GM23338 (cell line): ENCODE measurements at regions not wholly inside any gene's neighbourhood (a gene's known extent, or its start where the extent isn't known, plus 50 kb on each side); places are given as distances from the start of the nearest gene placed in this dataset.

Experiments used
- ATAC-seq: fragments of 200-7000 bp; cut with Tn5 transposase; 3 replicates; pipeline ENCODE4 v1.9.1; 2020
- DNase-seq: peaks from one replicate; pipeline ENCODE4 v3.0.0-alpha.2; 2015; ENCODE audit warnings: low spot score
- H2AFZ ChIP-seq: fragments of 200-600 bp; sonication (generic); 2 replicates; pipeline ENCODE4 v1.8.0; 2016; ENCODE audit warnings: antibody characterized with exemption, mild to moderate bottlenecking, moderate library complexity
- H3F3A ChIP-seq: fragments of 200-600 bp; sonication (generic); replicated peaks from 2 replicates; pipeline ENCODE4 v1.8.0; 2017; ENCODE audit warnings: antibody characterized with exemption, mixed run types, low read depth
- H3K27ac ChIP-seq: fragments of 200-600 bp; sonication (generic); 2 replicates; pipeline ENCODE4 v1.6.1; 2016; ENCODE audit warnings: low read depth
- H3K27me3 ChIP-seq: fragments of 200-600 bp; sonication (generic); 2 replicates; pipeline ENCODE4 v1.8.0; 2016; ENCODE audit warnings: mild to moderate bottlenecking, mixed run types, moderate library complexity; ENCODE audit not compliant: insufficient read depth
- H3K36me3 ChIP-seq: fragments of 200-600 bp; sonication (generic); 2 replicates; pipeline ENCODE4 v1.8.0; 2016; ENCODE audit warnings: mild to moderate bottlenecking; ENCODE audit not compliant: insufficient read depth
- H3K4me1 ChIP-seq: fragments of 200-600 bp; sonication (generic); 2 replicates; pipeline ENCODE4 v1.8.0; 2016; ENCODE audit warnings: mild to moderate bottlenecking, moderate library complexity; ENCODE audit not compliant: insufficient read depth
- H3K4me2 ChIP-seq: fragments of 200-600 bp; sonication (generic); 2 replicates; pipeline ENCODE4 v1.7.1; 2017; ENCODE audit warnings: mixed run types
- H3K4me3 ChIP-seq: fragments of 200-600 bp; sonication (generic); 2 replicates; pipeline ENCODE4 v1.6.1; 2016; ENCODE audit warnings: mixed run types
- H3K79me2 ChIP-seq: fragments of 200-600 bp; sonication (generic); replicated peaks from 2 replicates; pipeline ENCODE4 v1.8.0; 2017; ENCODE audit warnings: mild to moderate bottlenecking; ENCODE audit not compliant: insufficient read depth
- H3K9me2 ChIP-seq: fragments of 200-600 bp; sonication (generic); 2 replicates; pipeline ENCODE4 v1.8.0; 2017; ENCODE audit not compliant: insufficient read depth
- H4K20me1 ChIP-seq: fragments of 200-600 bp; sonication (generic); replicated peaks from 2 replicates; pipeline ENCODE4 v1.8.0; 2017; ENCODE audit warnings: mild to moderate bottlenecking; ENCODE audit not compliant: insufficient read depth
- H3K27ac Mint-ChIP-seq: 2 replicates; pipeline ENCODE4 v1.8.0; 2020; ENCODE audit warnings: inconsistent platforms, mild to moderate bottlenecking, moderate library complexity, mixed read lengths
- H3K27me3 Mint-ChIP-seq: 3 replicates; pipeline ENCODE4 v1.8.0; 2022; ENCODE audit warnings: low read depth, mild to moderate bottlenecking, moderate library complexity, mixed read lengths, inconsistent platforms; ENCODE audit not compliant: insufficient read depth, poor library complexity
- H3K36me3 Mint-ChIP-seq: 3 replicates; pipeline ENCODE4 v1.8.0; 2021; ENCODE audit warnings: low read depth, mild to moderate bottlenecking, inconsistent platforms, moderate library complexity, mixed read lengths
- H3K4me1 Mint-ChIP-seq: 3 replicates; pipeline ENCODE4 v1.8.0; 2020; ENCODE audit warnings: mild to moderate bottlenecking, inconsistent platforms, mixed read lengths
- H3K4me3 Mint-ChIP-seq: 3 replicates; pipeline ENCODE4 v1.8.0; 2021; ENCODE audit warnings: moderate library complexity, mild to moderate bottlenecking, inconsistent platforms, mixed read lengths
- H3K9me3 Mint-ChIP-seq: 3 replicates; pipeline ENCODE4 v1.8.0; 2020; ENCODE audit warnings: moderate library complexity, mild to moderate bottlenecking, inconsistent platforms, mixed read lengths
- CTCF ChIP-seq, 2 experiments: fragments of 200-600 bp in 1 of 2; sonication (generic) in 1 of 2; conservative IDR thresholded peaks; 2 replicates each; pipeline versions ENCODE4 v1.5.1 to v1.6.1; 2016 to 2017; ENCODE audit warnings: antibody characterized with exemption in 2 of 2, low read depth in 2 of 2, mild to moderate bottlenecking in 2 of 2, moderate library complexity in 1 of 2
- ETS1 ChIP-seq: IDR thresholded peaks from 2 replicates; pipeline ENCODE4 v1.6.1; 2016; ENCODE audit warnings: antibody characterized with exemption
- EZH2 ChIP-seq: fragments of 200-600 bp; sonication (generic); IDR thresholded peaks from one replicate; pipeline ENCODE4 v1.8.0; 2017; ENCODE audit warnings: antibody characterized with exemption, mild to moderate bottlenecking, low read depth; ENCODE audit not compliant: unreplicated experiment
- EZH2phosphoT487 ChIP-seq: fragments of 200-600 bp; sonication (generic); IDR thresholded peaks from one replicate; pipeline ENCODE4 v1.8.1; 2018; ENCODE audit warnings: antibody characterized with exemption; ENCODE audit not compliant: unreplicated experiment
- JUNB ChIP-seq: IDR thresholded peaks from one replicate; pipeline ENCODE4 v1.6.1; 2016; ENCODE audit warnings: antibody characterized with exemption; ENCODE audit not compliant: unreplicated experiment
- NANOG ChIP-seq: IDR thresholded peaks from 2 replicates; pipeline ENCODE4 v1.6.1; 2016; ENCODE audit warnings: antibody characterized with exemption, borderline replicate concordance
- REST ChIP-seq: IDR thresholded peaks from one replicate; pipeline ENCODE4 v1.6.1; 2018; ENCODE audit warnings: antibody characterized with exemption; ENCODE audit not compliant: unreplicated experiment
- ZNF114 ChIP-seq: fragments of 250-450 bp; sonication (Bioruptor Pico); IDR thresholded peaks from 2 replicates; pipeline ENCODE4 v1.5.0; 2020; ENCODE audit warnings: mild to moderate bottlenecking, moderate library complexity
- ZNF331 ChIP-seq: fragments of 250-450 bp; sonication (Bioruptor Pico); IDR thresholded peaks from 2 replicates; pipeline ENCODE4 v1.5.0; 2020; ENCODE audit warnings: low read depth, mild to moderate bottlenecking, moderate library complexity

- no peaks in the 10 kb centered on the region for H4K20me1 ChIP-seq
- H2AFZ ChIP-seq: no peak overlapping the region
- ATAC-seq: no peak
- H3K27me3 ChIP-seq: no peaks in the 10 kb centered on the region
- H3K4me3 Mint-ChIP-seq: no peak overlapping the region
- H3K4me1 ChIP-seq: no peaks in the 10 kb centered on the region
- no peak overlapping the region for H3K27ac Mint-ChIP-seq
- peaks cover 78% of the 10 kb centered on the region for H3K9me3 Mint-ChIP-seq
- peaks cover 5% of the 10 kb centered on the region; the same call in 1 of the 2 replicates for H3K9me2 ChIP-seq
- DNase-seq: no peak
- H3K79me2 ChIP-seq: no peaks in the 10 kb centered on the region
- peaks cover 18% of the 10 kb centered on the region; the same call in 1 of the 2 replicates for H3K36me3 ChIP-seq
- H3K4me3 ChIP-seq: no peak overlapping the region
- no peak overlapping the region for H3K4me2 ChIP-seq
- no peaks in the 10 kb centered on the region for H3K4me1 Mint-ChIP-seq
- TF ChIP-seq EZH2phosphoT487 (no peak), NANOG (no peak), JUNB (no peak), ETS1 (no peak), ZNF331 (no peak), ZNF114 (CRISPR knock-in tag) (no peak), REST (no peak), EZH2 (no peak), CTCF (conservative IDR thresholded peaks at IDR 0.05; ENCODE audit: low read depth in 2 of 2) (no peak)
- H3F3A ChIP-seq: no peaks in the 10 kb centered on the region
- H3K27ac ChIP-seq: no peak overlapping the region
- H3K36me3 Mint-ChIP-seq: peaks cover 11% of the 10 kb centered on the region; the same call in 2 of the 3 replicates
- H3K27me3 Mint-ChIP-seq: peaks cover 2% of the 10 kb centered on the region
Observed at GRCh38 chr9:102514541-102514940, 480.6 kb upstream of the CYLC2 start.
